ENCODE measurements at regions not wholly inside any gene's neighbourhood (a gene's known extent, or its start where the extent isn't known, plus 50 kb on each side); places are given as distances from the start of the nearest gene placed in this dataset.

GRCh38 chr1:37259019-37259418 is 215.4 kb upstream of the ZC3H12A start:
- TF ChIP-seq CTCF (IDR thresholded peaks at IDR 0.05; ENCODE audit: insufficient read depth, low read length) (no peak), POLR2AphosphoS5 (IDR thresholded peaks at IDR 0.05; ENCODE audit: low read depth) (no peak), REST (IDR thresholded peaks at IDR 0.05; ENCODE audit: insufficient replicate concordance, low read depth) (no peak), SPI1 (IDR thresholded peaks at IDR 0.05; ENCODE audit: borderline replicate concordance, low read depth) (no peak), GABPA (IDR thresholded peaks at IDR 0.05; ENCODE audit: low read depth) (no peak)
- Histone ChIP-seq H3K4me3 (replicated peaks; ENCODE audit: insufficient read depth, low read length) (no peak overlapping the region), H3K27me3 (ENCODE audit: insufficient read depth, poor library complexity, severe bottlenecking) (no peaks in the 10 kb centered on the region), H3K27ac (replicated peaks) (no peak overlapping the region)
- no peak for DNase-seq (ENCODE audit: low read depth in 1 of 2, low spot score in 1 of 2)

- no peak overlapping the region for H3K27ac ChIP-seq (replicated peaks)
- no peak overlapping the region for H3K4me3 ChIP-seq (replicated peaks; ENCODE audit: insufficient read depth, low read length)
- H3K27me3 ChIP-seq (ENCODE audit: insufficient read depth, poor library complexity, severe bottlenecking): no peaks in the 10 kb centered on the region
- no peak for DNase-seq (ENCODE audit: low read depth in 1 of 2, low spot score in 1 of 2)
- TF ChIP-seq POLR2AphosphoS5 (IDR thresholded peaks at IDR 0.05; ENCODE audit: low read depth): no peak
- TF ChIP-seq SPI1 (IDR thresholded peaks at IDR 0.05; ENCODE audit: borderline replicate concordance, low read depth): no peak
- TF ChIP-seq CTCF (IDR thresholded peaks at IDR 0.05; ENCODE audit: insufficient read depth, low read length): no peak
- no peak for TF ChIP-seq GABPA (IDR thresholded peaks at IDR 0.05; ENCODE audit: low read depth)
- no peak for TF ChIP-seq REST (IDR thresholded peaks at IDR 0.05; ENCODE audit: insufficient replicate concordance, low read depth)
These were observed 213.3 kb upstream of the ZC3H12A start for GRCh38 chr1:37261129-37261528.

GRCh38 chr1:37262439-37263170 is 211.8 kb upstream of the ZC3H12A start:
- no peak for DNase-seq (ENCODE audit: low read depth in 1 of 2, low spot score in 1 of 2)
- Histone ChIP-seq H3K4me3 (replicated peaks; ENCODE audit: insufficient read depth, low read length) (no peak overlapping the region), H3K27me3 (ENCODE audit: insufficient read depth, poor library complexity, severe bottlenecking) (no peaks in the 10 kb centered on the region), H3K27ac (replicated peaks) (no peak overlapping the region)
- TF ChIP-seq REST (IDR thresholded peaks at IDR 0.05; ENCODE audit: insufficient replicate concordance, low read depth) (no peak), CTCF (IDR thresholded peaks at IDR 0.05; ENCODE audit: insufficient read depth, low read length) (no peak), GABPA (IDR thresholded peaks at IDR 0.05; ENCODE audit: low read depth) (no peak), POLR2AphosphoS5 (IDR thresholded peaks at IDR 0.05; ENCODE audit: low read depth) (no peak)
